Endothelial cell of umbilical vein (primary cell): ENCODE measurements at regions not wholly inside any gene's neighbourhood (a gene's known extent, or its start where the extent isn't known, plus 50 kb on each side); places are given as distances from the start of the nearest gene placed in this dataset.

Experiments
- BruUV-seq: library from RNA; stranded (reverse); fragments of 400-500 nt; replicated peaks from 2 replicates; lab custom pipeline; 2021; lab: Mats Ljungman, UMichigan
- CTCF ChIA-PET: fragments of 300-600, 350-600 bp; sonication (Branson Sonifier 250); formaldehyde crosslinking; loops from one replicate; lab custom pipeline; 2021; ENCODE audit warnings: antibody characterized with exemption, inconsistent platforms; lab: Charles Lee
- POLR2A ChIA-PET: fragments of 300-600, 350-600 bp; sonication (Branson Sonifier 250); formaldehyde crosslinking; loops from one replicate; lab custom pipeline; 2021; ENCODE audit warnings: antibody characterized with exemption, inconsistent platforms; lab: Charles Lee
- DNase-seq: peaks from one replicate; pipeline ENCODE4 v3.0.0-alpha.2; 2011; ENCODE audit warnings: low read depth, low spot score
- FAIRE-seq: peaks from 2 replicates; lab custom pipeline; 2011; peaks lifted over from hg19 to GRCh38; lab: Jason Lieb, UNC
- H2AFZ ChIP-seq: 2 replicates; pipeline ENCODE4 v1.6.0; 2012; ENCODE audit warnings: low read depth, low read length, control low read depth, inconsistent platforms
- H3K27ac ChIP-seq: 2 replicates; pipeline ENCODE4 v1.5.1; 2011; ENCODE audit warnings: low read depth, mild to moderate bottlenecking, control low read depth, low read length, moderate library complexity; ENCODE audit not compliant: insufficient read depth
- H3K27me3 ChIP-seq, 2 experiments: 2 replicates each; pipeline versions ENCODE4 v1.6.0 to v1.6.1; 2011; ENCODE audit warnings: low read length in 2 of 2, mixed read lengths in 1 of 2; ENCODE audit not compliant: control insufficient read depth in 2 of 2, insufficient read depth in 2 of 2
- H3K36me3 ChIP-seq, 2 experiments: 2 replicates in 1 of 2; 3 replicates in 1 of 2; pipeline ENCODE4 v1.5.1; 2011; ENCODE audit warnings: low read length in 2 of 2, mild to moderate bottlenecking in 1 of 2, moderate library complexity in 1 of 2; ENCODE audit not compliant: control insufficient read depth in 2 of 2, insufficient read depth in 2 of 2; ENCODE audit errors: extremely low read depth in 1 of 2
- H3K4me1 ChIP-seq: 3 replicates; pipeline ENCODE4 v1.5.1; 2011; ENCODE audit warnings: mild to moderate bottlenecking, low read length; ENCODE audit not compliant: control insufficient read depth, insufficient read depth; ENCODE audit errors: extremely low read depth
- H3K4me2 ChIP-seq: 2 replicates; pipeline ENCODE4 v1.6.1; 2011; ENCODE audit warnings: low read length, control low read depth, mixed read lengths; ENCODE audit not compliant: insufficient read depth
- H3K4me3 ChIP-seq, 3 experiments: fragments of 200-600 bp in 1 of 3; sonication (generic), shearing (Covaris generic) in 1 of 3; replicated peaks in 1 of 3; 2 replicates each; pipeline ENCODE4 v1.5.1; 2011 to 2016; ENCODE audit warnings: control low read depth in 3 of 3, low read length in 3 of 3, mild to moderate bottlenecking in 2 of 3, inconsistent platforms in 1 of 3, low read depth in 1 of 3, moderate library complexity in 1 of 3; ENCODE audit not compliant: insufficient read depth in 1 of 3
- H3K79me2 ChIP-seq: 2 replicates; pipeline ENCODE4 v1.6.0; 2012; ENCODE audit warnings: low read length, inconsistent platforms; ENCODE audit not compliant: control insufficient read depth, insufficient read depth
- H3K9ac ChIP-seq: replicated peaks from 2 replicates; pipeline ENCODE3; 2011; ENCODE audit warnings: low read length, control low read depth; ENCODE audit not compliant: insufficient read depth; ENCODE audit errors: extremely low read depth
- H3K9me1 ChIP-seq: replicated peaks from 3 replicates; pipeline ENCODE4 v1.6.0; 2011; ENCODE audit warnings: mild to moderate bottlenecking, low read length; ENCODE audit not compliant: control insufficient read depth, insufficient read depth; ENCODE audit errors: extremely low read depth
- H3K9me3 ChIP-seq: replicated peaks from 2 replicates; pipeline ENCODE4 v1.5.1; 2012; ENCODE audit warnings: low read length, inconsistent platforms; ENCODE audit not compliant: control insufficient read depth, insufficient read depth
- H4K20me1 ChIP-seq: replicated peaks from 2 replicates; pipeline ENCODE3; 2011; ENCODE audit warnings: mild to moderate bottlenecking, low read length; ENCODE audit not compliant: control insufficient read depth, insufficient read depth; ENCODE audit errors: extremely low read depth
- CTCF ChIP-seq, 2 donors: IDR thresholded peaks; 1 replicate in 1 of 2; 2 replicates in 1 of 2; pipeline ENCODE4 v1.5.1; 2011; ENCODE audit warnings: low read length in 2 of 2, mild to moderate bottlenecking in 2 of 2, moderate library complexity in 2 of 2, control low read depth in 1 of 2, inconsistent platforms in 1 of 2, low read depth in 1 of 2; ENCODE audit not compliant: insufficient read depth in 1 of 2; ENCODE audit errors: extremely low read depth in 1 of 2
- EZH2 ChIP-seq: IDR thresholded peaks from 2 replicates; pipeline ENCODE4 v1.6.1; 2012; ENCODE audit warnings: borderline replicate concordance, low read depth, mild to moderate bottlenecking, moderate library complexity, low read length, inconsistent platforms; ENCODE audit not compliant: severe bottlenecking
- FOS ChIP-seq: IDR thresholded peaks from 2 replicates; pipeline ENCODE4 v1.6.1; 2011; ENCODE audit warnings: mild to moderate bottlenecking, low read length, moderate library complexity, borderline replicate concordance; ENCODE audit not compliant: insufficient read depth
- GATA2 ChIP-seq: IDR thresholded peaks from 2 replicates; pipeline ENCODE4 v1.7.0; 2011; ENCODE audit warnings: low read depth, mild to moderate bottlenecking, moderate library complexity, mixed read lengths, low read length; ENCODE audit not compliant: insufficient read length, insufficient read depth
- JUN ChIP-seq: IDR thresholded peaks from 2 replicates; pipeline ENCODE4 v1.6.1; 2011; ENCODE audit warnings: borderline replicate concordance, low read depth; ENCODE audit not compliant: insufficient read length, insufficient read depth
- MAX ChIP-seq: IDR thresholded peaks from 2 replicates; pipeline ENCODE4 v1.6.1; 2011; ENCODE audit not compliant: insufficient read depth, insufficient read length
- MYC ChIP-seq: IDR thresholded peaks from one replicate; pipeline ENCODE4 v1.6.1; 2011; ENCODE audit warnings: mild to moderate bottlenecking, low read depth, low read length
- POLR2A ChIP-seq: IDR thresholded peaks from 2 replicates; pipeline ENCODE4 v1.6.1; 2012; ENCODE audit warnings: low read depth, mild to moderate bottlenecking, control low read depth, low read length
- POLR2AphosphoS5 ChIP-seq: IDR thresholded peaks from 2 replicates; pipeline ENCODE4 v1.6.1; 2012; ENCODE audit warnings: low read depth, mild to moderate bottlenecking, control low read depth, low read length, moderate library complexity; ENCODE audit not compliant: insufficient read depth
- dilution Hi-C: fragments of 300-500 bp; cut with MboI; formaldehyde crosslinking; loops from one replicate; pipeline ENCODE4 v1.15.0; 2019; ENCODE audit warnings: low sequenced_read_pairs; ENCODE audit not compliant: extremely low pct_ligation_motif_present
- intact Hi-C: fragments of 100-400 bp; cut with micrococcal nuclease; formaldehyde crosslinking; loops from one replicate; pipeline ENCODE4 v1.10.0; 2022

- FAIRE-seq, result no peak
- Histone ChIP-seq H3K27me3 (no peaks in the 10 kb centered on the region), H3K4me1 (no peaks in the 10 kb centered on the region), H3K4me2 (no peak overlapping the region), H3K9me3 (no peaks in the 10 kb centered on the region), H2AFZ (no peak overlapping the region), H3K27ac (no peak overlapping the region), H3K4me3 (no peak overlapping the region), H3K9ac (no peak overlapping the region), H4K20me1 (no peaks in the 10 kb centered on the region), H3K36me3 (no peaks in the 10 kb centered on the region), H3K79me2 (no peaks in the 10 kb centered on the region), H3K9me1 (no peaks in the 10 kb centered on the region)
- CTCF ChIA-PET, result no interaction called here
- no TSS peak for BruUV-seq
- intact Hi-C loops, result no loop called here
- dilution Hi-C loops, result no loop called here
- TF ChIP-seq MYC, result no peak
- TF ChIP-seq CTCF (IDR thresholded peaks at IDR 0.05; ENCODE audit: extremely low read depth in 1 of 2, insufficient read depth in 1 of 2, low read depth in 1 of 2, low read length in 2 of 2), result no peak
- no peak for TF ChIP-seq GATA2
- TF ChIP-seq POLR2A, result no peak
- no peak for TF ChIP-seq FOS
- TF ChIP-seq JUN, result no peak
- TF ChIP-seq EZH2, result no peak
- TF ChIP-seq MAX, result no peak
- TF ChIP-seq POLR2AphosphoS5, result no peak
- DNase-seq, result no peak
- POLR2A ChIA-PET, result no interaction called here
These were observed 73.3 kb upstream of the ZC3H11B start for GRCh38 chr1:219686171-219686570.
